ENCODE measurements at regions not wholly inside any gene's neighbourhood (a gene's known extent, or its start where the extent isn't known, plus 50 kb on each side); places are given as distances from the start of the nearest gene placed in this dataset.

GRCh38 chr2:15863494-15864175 is 76.7 kb upstream of the MYCN start:
- no peak for DNase-seq (ENCODE audit: low read depth in 2 of 2)

- DNase-seq (ENCODE audit: low read depth in 2 of 2): no peak
Measured at GRCh38 chr2:15864176-15864769, 76.1 kb upstream of the MYCN start.

- no peak for DNase-seq (ENCODE audit: low read depth in 2 of 2)
Measured at GRCh38 chr2:15865923-15866322, 74.4 kb upstream of the MYCN start.

- DNase-seq (ENCODE audit: low read depth in 2 of 2): no peak
Measured at GRCh38 chr2:15866563-15867193, 73.7 kb upstream of the MYCN start.

- DNase-seq (ENCODE audit: low read depth in 2 of 2): no peak
Measured at GRCh38 chr2:15867194-15868171, 72.9 kb upstream of the MYCN start.

- DNase-seq (ENCODE audit: low read depth in 2 of 2): no peak
Measured at GRCh38 chr2:15868186-15868585, 72.2 kb upstream of the MYCN start.

GRCh38 chr2:15868704-15869103 is 71.6 kb upstream of the MYCN start:
- no peak for DNase-seq (ENCODE audit: low read depth in 2 of 2)

- DNase-seq (ENCODE audit: low read depth in 2 of 2): no peak
Measured at GRCh38 chr2:15869396-15869795, 71.0 kb upstream of the MYCN start.

- no peak for DNase-seq (ENCODE audit: low read depth in 2 of 2)
Measured at GRCh38 chr2:15869871-15870270, 70.5 kb upstream of the MYCN start.

GRCh38 chr2:15870565-15870964 is 69.8 kb upstream of the MYCN start:
- no peak for DNase-seq (ENCODE audit: low read depth in 2 of 2)

GRCh38 chr2:15871239-15871783 is 69.0 kb upstream of the MYCN start:
- no peak for DNase-seq (ENCODE audit: low read depth in 2 of 2)

GRCh38 chr2:15872854-15873253 is 67.5 kb upstream of the MYCN start:
- DNase-seq (ENCODE audit: low read depth in 2 of 2): no peak

- DNase-seq (ENCODE audit: low read depth in 2 of 2): no peak
Measured at GRCh38 chr2:15874321-15874720, 66.0 kb upstream of the MYCN start.

GRCh38 chr2:15874854-15875804 is 65.2 kb upstream of the MYCN start:
- DNase-seq (ENCODE audit: low read depth in 2 of 2): no peak

- no peak for DNase-seq (ENCODE audit: low read depth in 2 of 2)
Measured at GRCh38 chr2:15875969-15876705, 64.2 kb upstream of the MYCN start.

- DNase-seq (ENCODE audit: low read depth in 2 of 2): no peak
Measured at GRCh38 chr2:15880226-15881119, 59.9 kb upstream of the MYCN start.

- no peak for DNase-seq (ENCODE audit: low read depth in 2 of 2)
Measured at GRCh38 chr2:15881120-15881433, 59.3 kb upstream of the MYCN start.

GRCh38 chr2:15881676-15882075 is 58.7 kb upstream of the MYCN start:
- DNase-seq (ENCODE audit: low read depth in 2 of 2): no peak

Data from dermis microvascular lymphatic vessel endothelial cell (primary cell).